ENCODE measurements at regions not wholly inside any gene's neighbourhood (a gene's known extent, or its start where the extent isn't known, plus 50 kb on each side); places are given as distances from the start of the nearest gene placed in this dataset.
"Not testable (repeated sequence)": the region's sequence is repeated elsewhere in the genome, so short reads cannot be mapped to it uniquely, and the experiment has no call there.

DNA sequence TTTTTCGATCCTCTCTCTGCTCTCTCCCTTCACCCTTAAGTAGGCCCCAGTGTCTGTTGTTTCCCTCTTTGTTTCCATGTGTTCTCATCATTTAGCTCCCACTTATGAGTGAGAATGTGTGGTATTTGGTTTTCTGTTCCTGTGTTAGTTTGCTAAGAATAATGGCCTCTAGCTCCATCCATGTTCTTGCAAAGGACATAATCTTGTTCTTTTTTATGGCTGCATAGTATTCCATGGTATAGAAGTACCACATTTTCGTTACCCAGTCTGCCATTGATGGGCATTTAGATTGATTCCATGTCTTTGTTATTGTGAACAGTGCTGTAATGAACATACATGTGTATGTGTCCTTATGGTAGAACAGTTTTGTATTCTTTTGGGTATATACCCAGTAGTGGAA lies 91.5 kb downstream of the TANC2 start:
- not testable (repeated sequence) for TF ChIP-seq CTCF (IDR thresholded peaks at IDR 0.05; ENCODE audit: low read depth, low read length, poor library complexity, severe bottlenecking); EZH2phosphoT487 (IDR thresholded peaks at IDR 0.05; ENCODE audit: borderline replicate concordance, low read length)
